22Rv1 (cell line): ENCODE measurements at regions not wholly inside any gene's neighbourhood (a gene's known extent, or its start where the extent isn't known, plus 50 kb on each side); places are given as distances from the start of the nearest gene placed in this dataset.

Source experiments
- H3K27ac ChIP-seq: fragments of 450-650 bp; 2 replicates; pipeline ENCODE4 v1.5.1; 2017
- ZFX ChIP-seq: fragments of 450-650 bp; IDR thresholded peaks from 2 replicates; pipeline ENCODE4 v1.6.1; 2017; ENCODE audit warnings: antibody characterized with exemption, borderline replicate concordance
- TF ChIP-seq, protein P1 (sequence below): fragments of 450-650 bp; IDR thresholded peaks from 2 replicates; pipeline ENCODE4 v1.5.1; 2017; ENCODE audit warnings: mild to moderate bottlenecking

DNA sequence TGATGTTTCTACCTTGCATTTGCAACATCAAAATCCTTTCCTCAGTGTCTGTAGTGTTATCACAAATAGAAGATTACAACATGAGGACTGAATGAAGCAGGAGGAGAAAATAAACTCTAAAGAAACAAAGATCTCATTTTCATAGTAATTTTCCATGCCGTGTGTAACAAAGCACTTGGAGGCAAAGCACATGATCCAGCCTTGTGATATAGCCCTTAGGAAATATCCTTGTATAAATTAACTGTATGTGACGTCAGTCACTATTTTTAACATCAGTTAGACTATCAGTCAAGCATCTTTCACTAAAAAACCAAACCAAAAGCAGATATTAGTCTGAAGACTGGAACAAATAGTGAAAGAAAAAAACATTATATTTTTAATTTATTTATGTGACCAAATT lies 492.1 kb upstream of the CNTNAP5 start:
- H3K27ac ChIP-seq = no peak overlapping the region
- TF ChIP-seq, protein P1, sequence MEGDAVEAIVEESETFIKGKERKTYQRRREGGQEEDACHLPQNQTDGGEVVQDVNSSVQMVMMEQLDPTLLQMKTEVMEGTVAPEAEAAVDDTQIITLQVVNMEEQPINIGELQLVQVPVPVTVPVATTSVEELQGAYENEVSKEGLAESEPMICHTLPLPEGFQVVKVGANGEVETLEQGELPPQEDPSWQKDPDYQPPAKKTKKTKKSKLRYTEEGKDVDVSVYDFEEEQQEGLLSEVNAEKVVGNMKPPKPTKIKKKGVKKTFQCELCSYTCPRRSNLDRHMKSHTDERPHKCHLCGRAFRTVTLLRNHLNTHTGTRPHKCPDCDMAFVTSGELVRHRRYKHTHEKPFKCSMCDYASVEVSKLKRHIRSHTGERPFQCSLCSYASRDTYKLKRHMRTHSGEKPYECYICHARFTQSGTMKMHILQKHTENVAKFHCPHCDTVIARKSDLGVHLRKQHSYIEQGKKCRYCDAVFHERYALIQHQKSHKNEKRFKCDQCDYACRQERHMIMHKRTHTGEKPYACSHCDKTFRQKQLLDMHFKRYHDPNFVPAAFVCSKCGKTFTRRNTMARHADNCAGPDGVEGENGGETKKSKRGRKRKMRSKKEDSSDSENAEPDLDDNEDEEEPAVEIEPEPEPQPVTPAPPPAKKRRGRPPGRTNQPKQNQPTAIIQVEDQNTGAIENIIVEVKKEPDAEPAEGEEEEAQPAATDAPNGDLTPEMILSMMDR = no peak
- TF ChIP-seq ZFX = no peak

DNA sequence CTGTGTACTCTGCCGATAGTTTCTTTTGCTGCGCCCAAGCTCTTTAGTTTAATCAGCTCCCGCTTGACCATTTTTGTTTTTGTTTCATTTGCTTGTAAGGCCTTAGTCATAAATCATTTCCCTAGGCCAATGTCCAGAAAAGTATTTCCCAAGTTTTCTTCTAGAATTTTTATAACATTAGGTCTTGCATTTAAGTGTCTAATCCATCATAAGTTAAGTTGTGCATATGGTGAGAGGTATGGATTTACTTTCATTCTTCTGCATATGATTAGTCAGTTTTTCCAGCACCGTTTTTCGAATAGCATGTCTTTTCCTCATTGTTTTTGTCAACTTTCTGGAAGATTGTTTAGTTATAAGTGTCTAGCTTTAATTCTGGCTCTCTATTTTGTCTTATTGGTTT lies 484.8 kb upstream of the CNTNAP5 start:
- TF ChIP-seq ZFX = no peak
- TF ChIP-seq, protein P1 = no peak

DNA sequence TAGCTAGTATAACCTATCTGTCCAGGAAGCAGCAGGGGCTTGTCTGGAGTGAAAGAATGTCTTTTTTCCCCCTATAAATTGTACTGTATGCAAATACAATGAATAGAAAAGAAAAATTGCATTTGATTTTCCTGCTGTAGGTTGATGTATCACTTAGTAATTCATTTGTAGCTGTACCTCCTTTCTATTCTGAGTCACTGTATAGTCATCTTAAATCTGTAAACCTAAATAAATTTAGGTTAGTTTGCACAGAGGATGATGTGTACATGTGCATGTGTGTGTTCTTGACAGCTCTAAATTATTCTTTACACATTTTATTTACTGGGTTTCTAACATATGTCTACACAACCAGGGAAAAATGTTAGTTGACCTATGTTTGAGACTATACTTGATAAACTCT lies 478.7 kb upstream of the CNTNAP5 start:
- no peak overlapping the region for H3K27ac ChIP-seq
- TF ChIP-seq, protein P1 = no peak
- TF ChIP-seq ZFX = no peak

More for the DNA sequence above, 484.8 kb upstream of the CNTNAP5 start:
- H3K27ac ChIP-seq = no peak overlapping the region

GRCh38 chr2:123563515-123563914 lies 461.6 kb upstream of the CNTNAP5 start:
- no peak overlapping the region for H3K27ac ChIP-seq
- TF ChIP-seq, protein P1 = no peak
- TF ChIP-seq ZFX = no peak

DNA sequence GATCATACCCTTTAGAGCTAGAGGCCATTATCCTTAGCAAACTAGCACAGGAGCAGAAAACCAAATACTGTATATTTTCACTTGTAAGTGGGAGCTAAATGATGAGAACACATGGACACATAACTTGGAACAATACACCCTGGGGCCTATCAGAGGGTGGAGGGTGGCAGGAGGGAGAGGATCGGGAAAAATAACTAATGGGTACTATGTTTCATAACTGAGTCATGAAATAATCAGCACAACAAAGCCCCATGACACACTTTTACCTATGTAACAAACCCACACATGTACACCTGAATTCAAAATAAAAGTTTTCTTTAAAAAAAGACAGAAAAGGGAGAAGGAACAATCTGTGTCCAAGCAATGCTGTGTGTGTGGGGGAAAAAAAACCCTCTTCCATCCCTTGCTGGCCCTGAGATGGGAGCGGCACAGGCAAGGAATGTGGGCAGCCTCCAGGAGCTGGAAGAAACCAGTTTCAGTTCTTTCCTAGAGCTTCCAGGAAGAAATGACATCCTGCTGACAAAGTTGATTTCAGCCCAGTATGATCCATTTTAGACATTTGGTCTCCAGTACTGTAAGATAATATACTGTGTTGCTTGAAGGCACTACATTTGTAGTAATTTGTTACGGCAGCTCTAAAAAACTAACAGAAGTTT lies 458.7 kb upstream of the CNTNAP5 start:
- H3K27ac ChIP-seq = no peak overlapping the region
- TF ChIP-seq ZFX = no peak
- TF ChIP-seq, protein P1 = no peak

DNA sequence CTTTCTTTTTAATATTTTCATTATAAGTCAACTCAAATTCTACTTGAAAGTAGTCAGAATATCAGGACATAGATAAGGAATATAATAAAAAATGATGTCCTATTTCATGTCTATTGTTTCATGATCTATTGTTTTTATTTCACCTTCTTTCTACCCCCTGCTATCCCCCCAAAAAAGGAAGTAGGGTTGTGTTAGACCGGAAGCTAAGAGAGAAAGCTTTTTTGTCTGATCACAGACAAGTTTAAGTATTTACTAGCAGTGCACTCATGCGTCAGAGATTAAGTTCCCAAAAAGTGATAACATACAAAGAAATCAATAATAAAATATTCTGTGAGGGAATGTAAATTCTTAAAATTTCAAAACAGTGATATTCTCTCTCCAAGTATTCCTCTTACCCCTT lies 447.1 kb upstream of the CNTNAP5 start:
- no peak for TF ChIP-seq ZFX
- TF ChIP-seq, protein P1 = no peak
- no peak overlapping the region for H3K27ac ChIP-seq

- TF ChIP-seq ZFX = no peak
- TF ChIP-seq, protein P1 = no peak
- no peak overlapping the region for H3K27ac ChIP-seq
Measured at GRCh38 chr2:123596621-123597020, 428.5 kb upstream of the CNTNAP5 start.
